Brain microvascular endothelial cell (primary cell): ENCODE measurements at regions not wholly inside any gene's neighbourhood (a gene's known extent, or its start where the extent isn't known, plus 50 kb on each side); places are given as distances from the start of the nearest gene placed in this dataset.

ENCODE experiments used
- DNase-seq: peaks from one replicate; pipeline ENCODE4 v3.0.0-alpha.2; 2020
- H3K27ac ChIP-seq: fragments of 250-450 bp; sonication (Bioruptor Pico); 2 replicates; pipeline ENCODE4 v1.5.1; 2020; ENCODE audit warnings: mild to moderate bottlenecking, moderate library complexity
- H3K27me3 ChIP-seq: fragments of 250-450 bp; sonication (Bioruptor Pico); replicated peaks from 2 replicates; pipeline ENCODE4 v1.5.1; 2020; ENCODE audit warnings: mild to moderate bottlenecking
- H3K36me3 ChIP-seq: fragments of 250-450 bp; sonication (Bioruptor Pico); replicated peaks from 2 replicates; pipeline ENCODE4 v1.5.1; 2020; ENCODE audit warnings: mild to moderate bottlenecking
- H3K4me3 ChIP-seq: 2 replicates; pipeline ENCODE4 v1.5.1; 2011; ENCODE audit warnings: low read depth, mild to moderate bottlenecking, control low read depth, low read length, moderate library complexity
- CTCF ChIP-seq: IDR thresholded peaks from 2 replicates; pipeline ENCODE4 v1.5.1; 2011; ENCODE audit warnings: low read depth, mild to moderate bottlenecking, moderate library complexity, low read length, control low read depth, inconsistent platforms; ENCODE audit errors: missing control alignments
- in situ Hi-C: cut with HindIII; loops from 2 replicates; pipeline ENCODE4 v1.10.0; 2017; ENCODE audit warnings: low sequenced_read_pairs, low pct_ligation_motif_present

DNA sequence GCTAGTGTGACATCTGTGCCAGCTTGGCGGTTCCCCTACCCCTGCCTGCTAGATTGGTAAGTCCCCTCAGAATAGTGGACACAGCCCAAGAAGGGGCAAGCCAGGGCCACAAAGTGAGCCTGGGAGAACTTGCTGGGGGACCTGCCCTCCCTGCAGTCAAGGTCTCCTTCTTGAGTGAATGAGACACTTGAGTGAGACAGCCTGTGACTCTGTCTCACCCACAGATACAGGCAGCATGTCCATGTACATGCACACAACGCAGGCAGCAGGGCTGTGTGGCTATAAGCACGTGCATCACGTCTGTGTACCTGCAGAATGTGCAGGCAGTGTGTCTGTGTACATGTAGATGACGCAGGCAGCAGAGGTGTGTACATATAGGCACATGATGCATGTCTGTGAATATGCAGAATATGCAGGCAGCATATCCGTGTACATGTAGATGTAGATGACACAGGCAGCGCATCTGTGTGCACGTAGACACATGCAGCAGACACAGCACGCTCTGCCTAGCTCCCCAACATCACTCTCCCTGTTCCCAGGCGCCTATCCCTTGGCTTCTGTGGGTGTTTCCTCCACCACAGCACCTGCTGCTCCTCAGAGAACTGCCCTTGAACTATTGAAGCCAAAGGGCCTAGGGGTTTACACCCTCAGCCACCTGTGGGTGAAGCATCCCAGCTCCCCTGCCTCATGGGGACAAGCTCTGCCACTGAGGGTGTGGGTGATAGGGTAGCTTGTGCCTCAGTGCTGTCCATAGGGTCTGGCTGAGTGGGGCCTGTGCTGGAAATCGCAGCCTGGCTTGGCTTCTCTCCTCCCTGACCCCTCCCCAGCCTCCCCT lies 147.2 kb upstream of the TWIST2 start:
- no peak for DNase-seq
- no peak for TF ChIP-seq CTCF

GRCh38 chr2:238701341-238702206 lies 146.3 kb upstream of the TWIST2 start:
- Histone ChIP-seq H3K4me3 (no peak overlapping the region), H3K36me3 (no peaks in the 10 kb centered on the region), H3K27ac (no peak overlapping the region), H3K27me3 (no peaks in the 10 kb centered on the region)
- DNase-seq: no peak
- in situ Hi-C loops: no loop called here
- no peak for TF ChIP-seq CTCF

More for the DNA sequence above, 147.2 kb upstream of the TWIST2 start:
- no peaks in the 10 kb centered on the region for H3K27me3 ChIP-seq
- no peak overlapping the region for H3K4me3 ChIP-seq
- no peaks in the 10 kb centered on the region for H3K36me3 ChIP-seq
- in situ Hi-C loops: no loop called here
- H3K27ac ChIP-seq: no peak overlapping the region

DNA sequence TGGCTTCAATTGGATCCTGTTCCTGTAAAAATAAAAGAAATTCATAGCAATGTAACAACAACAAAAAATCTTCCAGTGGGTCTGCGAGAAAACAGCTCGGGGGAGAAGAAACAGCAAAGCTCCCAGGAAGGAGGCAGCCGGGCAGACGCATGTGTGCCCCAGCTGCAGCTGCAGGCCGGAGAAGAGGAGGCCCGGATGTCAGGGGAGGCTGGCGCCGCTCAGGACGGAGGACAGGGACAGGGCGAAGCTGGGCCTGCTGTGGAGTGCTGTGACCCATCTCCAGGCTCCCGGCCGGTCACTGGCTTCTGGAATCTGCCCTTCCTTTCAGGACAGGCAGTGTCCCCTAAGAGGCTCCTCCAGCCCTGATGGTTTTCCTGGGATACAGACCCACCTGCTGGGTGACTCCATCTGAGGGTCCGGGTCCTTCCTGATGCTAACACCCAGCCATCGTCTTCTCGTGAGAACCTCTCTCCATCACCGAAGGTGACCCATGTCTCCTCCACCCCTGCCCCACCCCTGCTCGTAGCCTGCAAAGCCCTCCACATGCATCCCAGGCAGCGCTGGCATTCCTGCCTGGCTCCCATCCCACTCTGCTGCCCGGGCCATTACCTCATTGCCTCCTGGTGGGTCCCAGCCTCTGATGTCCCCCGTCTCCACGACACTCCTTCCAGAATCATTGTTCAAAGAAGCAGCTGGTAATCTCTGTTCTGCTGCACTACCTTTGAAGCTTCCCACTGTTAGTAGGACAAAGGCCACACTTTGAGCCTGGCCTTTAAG lies 145.4 kb upstream of the TWIST2 start:
- in situ Hi-C loops: no loop called here
- TF ChIP-seq CTCF: no peak

GRCh38 chr2:238703053-238703415 lies 144.9 kb upstream of the TWIST2 start:
- TF ChIP-seq CTCF: no peak
- Histone ChIP-seq H3K4me3 (no peak overlapping the region), H3K27me3 (no peaks in the 10 kb centered on the region), H3K36me3 (no peaks in the 10 kb centered on the region), H3K27ac (no peak overlapping the region)
- in situ Hi-C loops: no loop called here
- no peak for DNase-seq

More for the DNA sequence above, 145.4 kb upstream of the TWIST2 start:
- Histone ChIP-seq H3K36me3 (no peaks in the 10 kb centered on the region), H3K4me3 (no peak overlapping the region), H3K27ac (no peak overlapping the region), H3K27me3 (no peaks in the 10 kb centered on the region)
- no peak for DNase-seq

DNA sequence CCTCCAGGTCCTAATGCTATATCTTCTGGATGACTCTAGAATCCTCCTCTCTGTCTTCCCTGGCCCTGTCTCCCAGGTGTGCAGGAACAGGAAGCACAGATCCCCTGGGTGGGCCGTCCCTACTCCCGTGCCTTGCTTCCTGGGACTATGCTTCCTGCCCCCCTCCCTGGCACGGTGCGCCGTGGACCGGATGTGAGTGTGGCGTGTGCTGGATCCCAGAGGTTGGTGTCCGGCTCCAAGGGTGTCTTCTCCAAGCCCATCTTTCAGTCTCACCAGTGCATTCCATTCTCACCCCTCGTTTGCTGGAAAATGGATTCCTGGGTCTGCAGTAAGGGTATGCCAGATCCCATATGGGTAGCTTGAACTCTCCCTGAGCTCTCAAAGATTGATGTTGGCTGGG lies 144.4 kb upstream of the TWIST2 start:
- no peak for TF ChIP-seq CTCF
- DNase-seq: no peak
- in situ Hi-C loops: no loop called here

More for the DNA sequence above, 144.4 kb upstream of the TWIST2 start:
- H3K27me3 ChIP-seq: no peaks in the 10 kb centered on the region
- no peak overlapping the region for H3K4me3 ChIP-seq
- H3K27ac ChIP-seq: no peak overlapping the region
- no peaks in the 10 kb centered on the region for H3K36me3 ChIP-seq
